SK-MEL-5 (cell line): ENCODE measurements at regions not wholly inside any gene's neighbourhood (a gene's known extent, or its start where the extent isn't known, plus 50 kb on each side); places are given as distances from the start of the nearest gene placed in this dataset.

Source experiments
- DNase-seq: peaks from one replicate; pipeline ENCODE4 v3.0.0-alpha.2; 2016; ENCODE audit warnings: low read depth, low spot score
- in situ Hi-C: cut with HindIII; loops from 2 replicates; pipeline ENCODE4 v1.10.0; 2016; ENCODE audit warnings: low sequenced_read_pairs, high pct_unique_total_duplicates, low pct_unique_long_range_greater_than_20kb

DNA sequence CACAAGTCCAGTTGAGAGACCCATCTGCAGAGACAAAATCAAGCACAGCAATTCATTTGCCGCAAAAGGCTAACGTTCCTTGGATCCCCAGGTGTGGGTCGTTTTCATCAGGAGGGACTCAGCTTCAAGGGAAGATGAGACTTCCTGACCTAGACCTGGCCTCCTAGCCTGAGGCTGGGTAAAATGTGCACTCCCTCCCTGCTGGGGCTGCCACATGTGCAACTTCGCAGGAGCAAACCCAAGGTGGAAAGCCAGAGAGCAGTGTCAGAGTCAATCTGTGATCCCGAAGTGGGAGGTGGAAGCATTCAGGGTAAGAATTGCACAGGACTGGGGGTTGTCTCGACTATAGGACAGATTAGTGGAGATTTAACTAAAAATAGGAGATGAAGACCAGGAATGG is 164.7 kb upstream of the UMPS start:
- no peak for DNase-seq
- in situ Hi-C loops: no loop called here

GRCh38 chr3:124566701-124567100 is 163.6 kb upstream of the UMPS start:
- in situ Hi-C loops: no loop called here

GRCh38 chr3:124567179-124567578 is 163.1 kb upstream of the UMPS start:
- DNase-seq: no peak
- in situ Hi-C loops: no loop called here

More at GRCh38 chr3:124566701-124567100, 163.6 kb upstream of the UMPS start:
- no peak for DNase-seq

DNA sequence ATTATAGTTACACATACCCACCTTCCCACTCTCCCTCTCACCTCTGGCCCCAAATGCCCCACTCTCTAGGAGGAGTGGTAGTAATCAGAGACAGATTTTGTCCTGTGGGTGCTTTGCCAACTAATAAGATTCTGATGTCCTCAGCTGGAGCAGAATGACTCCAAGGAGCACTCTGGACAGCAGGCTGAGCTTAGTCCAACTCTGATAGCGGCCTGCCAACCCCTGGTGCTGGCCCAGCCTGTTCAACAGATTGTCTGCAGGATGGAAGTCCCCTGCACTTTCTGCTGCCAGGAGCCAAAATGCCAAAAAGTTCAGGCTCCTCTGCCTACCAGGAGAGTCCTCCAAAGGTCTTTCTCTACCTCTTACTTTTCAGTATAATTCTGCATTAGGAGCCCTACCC is 160.5 kb upstream of the UMPS start:
- DNase-seq: no peak
- in situ Hi-C loops: no loop called here

DNA sequence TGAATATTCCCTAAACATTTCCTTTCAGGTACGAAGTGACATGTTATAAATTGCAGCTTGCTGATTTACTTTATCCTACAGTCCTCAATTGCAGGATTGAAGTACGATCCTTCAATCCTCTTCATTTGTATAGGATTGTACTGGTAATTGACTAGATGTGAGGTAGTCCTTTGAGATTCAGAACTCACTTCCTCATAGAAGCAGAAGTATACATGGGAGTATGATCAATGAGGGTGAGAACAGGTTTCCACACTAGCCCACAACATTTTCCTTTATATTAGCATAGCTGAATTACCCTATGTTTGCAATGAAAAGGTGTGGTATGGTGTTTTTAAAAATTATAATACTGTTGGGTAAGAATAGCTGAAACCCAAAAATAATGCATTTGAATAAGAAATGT is 160.0 kb upstream of the UMPS start:
- in situ Hi-C loops: no loop called here

GRCh38 chr3:124572851-124573405 is 157.3 kb upstream of the UMPS start:
- in situ Hi-C loops: no loop called here
- no peak for DNase-seq

More for the DNA sequence above, 160.0 kb upstream of the UMPS start:
- DNase-seq: no peak

DNA sequence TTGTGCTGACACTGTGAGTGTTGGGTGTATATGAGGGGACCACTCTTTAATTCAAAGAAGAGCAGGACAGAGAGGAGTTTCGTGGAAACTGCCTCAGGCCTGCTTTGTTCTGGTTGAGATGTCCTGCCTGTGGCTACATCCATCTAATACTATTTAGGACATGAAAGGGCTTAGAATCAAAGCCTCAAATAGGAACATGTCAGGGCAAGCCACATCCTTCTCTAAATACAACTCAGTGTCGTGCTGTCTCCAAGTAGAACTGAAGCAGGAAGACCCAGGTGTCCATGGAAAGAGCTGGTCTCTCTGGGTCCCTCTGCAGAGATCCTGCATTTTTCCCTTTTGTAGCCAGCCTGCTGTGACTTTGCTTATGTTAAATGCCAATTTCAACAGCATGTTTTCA is 156.2 kb upstream of the UMPS start:
- in situ Hi-C loops: no loop called here
- no peak for DNase-seq

- no peak for DNase-seq
- in situ Hi-C loops: no loop called here
Measured at GRCh38 chr3:124576565-124577493, 153.4 kb upstream of the UMPS start.

GRCh38 chr3:124577494-124578167 is 152.6 kb upstream of the UMPS start:
- DNase-seq: no peak
- in situ Hi-C loops: no loop called here

- in situ Hi-C loops: no loop called here
- peak; percentile 41 for DNase-seq
Measured at GRCh38 chr3:124579641-124580040, 150.6 kb upstream of the UMPS start.

DNA sequence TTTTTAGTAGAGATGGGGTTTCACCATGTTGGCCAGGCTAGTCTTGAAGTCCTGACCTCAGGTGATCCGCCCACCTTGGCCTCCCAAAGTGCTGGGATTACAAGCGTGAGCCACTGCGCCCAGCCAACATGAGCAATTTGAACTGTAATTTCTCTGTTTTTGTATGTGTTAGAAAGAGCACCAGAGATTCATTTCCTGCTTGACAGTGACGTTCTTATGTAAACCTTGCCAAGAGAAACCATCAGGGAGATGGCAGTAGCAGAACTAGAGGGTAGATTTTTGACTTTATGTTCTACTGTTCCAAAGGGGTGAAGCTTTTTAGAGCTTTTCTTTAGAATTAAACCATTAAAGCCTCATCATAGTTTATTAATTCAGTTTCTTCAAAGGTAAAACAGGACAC is 148.1 kb upstream of the UMPS start:
- in situ Hi-C loops: no loop called here
- no peak for DNase-seq

- in situ Hi-C loops: no loop called here
- peak; percentile 9 for DNase-seq
Measured at GRCh38 chr3:124582621-124583395, 147.4 kb upstream of the UMPS start.

DNA sequence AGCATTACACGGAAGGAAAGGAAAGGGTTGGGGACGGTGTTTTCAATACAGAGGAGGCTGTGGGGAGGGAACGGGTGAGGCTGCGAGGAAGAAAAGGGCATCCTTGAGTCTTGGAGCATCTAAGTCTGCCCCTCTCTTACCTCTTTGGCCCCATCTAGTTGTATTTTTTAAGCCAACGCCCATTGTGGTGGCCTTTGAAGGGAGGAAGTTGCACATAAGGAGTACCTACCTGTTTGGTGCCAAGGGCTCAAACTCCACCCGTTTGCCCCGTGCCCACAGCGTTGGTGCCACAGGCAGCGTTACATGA is 146.1 kb upstream of the UMPS start:
- DNase-seq: no peak
- in situ Hi-C loops: no loop called here

DNA sequence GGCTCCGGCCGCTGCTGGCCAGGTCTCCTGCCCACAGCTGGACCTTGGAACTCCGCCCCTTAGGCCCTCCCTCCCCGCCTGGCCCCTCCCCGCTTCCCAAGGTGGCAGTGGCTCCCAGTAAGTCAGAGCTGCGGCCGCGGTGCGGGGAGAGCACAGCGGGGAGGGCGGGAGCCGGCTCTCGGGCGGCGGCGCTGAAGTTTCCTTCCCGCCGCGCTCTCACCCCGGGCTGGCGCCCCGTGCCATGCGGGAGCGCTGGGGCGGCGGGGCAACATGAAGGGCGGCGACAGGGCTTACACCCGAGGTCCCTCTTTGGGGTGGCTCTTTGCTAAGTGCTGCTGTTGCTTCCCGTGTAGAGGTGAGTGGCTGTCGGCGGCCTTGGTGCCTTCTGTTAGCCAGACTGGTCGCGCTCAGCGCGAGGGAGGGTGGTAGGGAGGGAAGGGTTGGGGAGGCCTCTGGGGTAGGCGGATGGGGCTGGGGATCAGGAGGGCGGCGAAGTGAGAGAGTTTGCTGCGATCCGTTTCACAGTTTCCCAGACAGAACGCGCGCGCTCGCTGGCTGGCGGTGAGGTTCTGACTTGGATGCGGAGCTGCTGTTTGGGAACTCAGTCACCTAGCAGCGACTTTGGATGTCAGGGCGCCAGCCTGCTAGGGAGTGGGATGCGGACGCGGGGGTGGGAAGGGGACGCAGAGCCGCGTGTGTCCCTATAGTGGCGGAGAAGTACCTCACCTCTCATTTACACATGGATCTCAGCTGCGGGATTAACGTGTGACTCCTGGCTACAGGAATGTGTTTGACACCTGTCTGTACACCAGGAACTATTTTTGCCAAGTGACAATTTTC is 145.5 kb upstream of the UMPS start:
- in situ Hi-C loops: no loop called here
- peak; percentile 53 for DNase-seq

DNA sequence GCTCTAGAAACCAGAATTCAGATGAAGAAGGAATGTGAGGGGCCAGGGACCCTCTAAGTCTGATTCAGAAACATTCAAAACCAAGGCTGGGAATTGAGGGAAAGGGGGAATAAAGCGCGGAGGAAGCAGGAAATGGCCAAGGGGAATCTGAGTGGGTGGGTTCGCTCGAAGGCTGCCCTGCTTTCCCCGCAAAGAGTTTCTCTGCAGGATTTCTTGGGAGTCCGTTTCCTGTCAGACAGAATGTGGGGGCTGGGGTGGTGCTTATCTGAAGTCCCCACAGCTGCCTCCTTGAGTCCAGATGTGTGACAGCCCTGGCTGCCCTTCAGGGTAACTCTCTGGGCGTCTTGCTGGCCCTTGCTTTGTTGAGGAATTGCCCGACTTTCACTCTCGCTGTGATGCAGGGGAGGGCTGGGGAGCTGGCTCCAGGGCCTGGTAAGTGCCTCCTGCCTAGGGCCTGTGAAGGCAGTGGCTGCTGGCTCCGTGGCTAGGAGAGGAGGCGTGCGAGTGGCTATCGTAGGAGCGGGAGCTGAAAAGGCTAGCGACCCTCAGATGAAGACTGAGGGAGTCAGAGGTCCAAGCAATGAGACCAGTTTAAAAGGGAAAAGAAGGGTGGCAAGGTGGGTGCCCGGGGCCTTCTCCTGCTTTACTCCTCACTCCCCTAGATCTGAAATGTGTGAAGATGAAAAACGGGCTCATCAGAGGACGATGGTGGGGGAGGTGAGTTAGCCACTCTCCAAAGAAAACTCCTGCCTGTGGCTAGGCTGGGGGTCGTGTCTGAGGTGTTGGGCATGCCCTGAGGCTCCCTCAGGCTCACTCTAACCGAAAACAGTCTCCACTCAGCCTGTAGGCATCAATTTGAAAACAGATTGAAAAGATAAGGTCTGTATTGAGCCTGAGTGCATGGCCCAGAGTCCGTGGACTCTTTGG is 143.9 kb upstream of the UMPS start:
- no peak for DNase-seq
- in situ Hi-C loops: no loop called here

- in situ Hi-C loops: no loop called here
- DNase-seq: peak; percentile 22
Measured at GRCh38 chr3:124587053-124587408, 143.2 kb upstream of the UMPS start.
